CD4-positive, alpha-beta T cell treated with Interleukin-17A for 4 hours (primary cell): ENCODE measurements at regions not wholly inside any gene's neighbourhood (a gene's known extent, or its start where the extent isn't known, plus 50 kb on each side); places are given as distances from the start of the nearest gene placed in this dataset.

Source experiments
- DNase-seq: peaks from one replicate; pipeline ENCODE4 v3.0.0-alpha.2; 2020; ENCODE audit warnings: mixed read lengths

GRCh38 chr22:27679693-27680488, 121.7 kb downstream of the MN1 start:
- DNase-seq = no peak

DNA sequence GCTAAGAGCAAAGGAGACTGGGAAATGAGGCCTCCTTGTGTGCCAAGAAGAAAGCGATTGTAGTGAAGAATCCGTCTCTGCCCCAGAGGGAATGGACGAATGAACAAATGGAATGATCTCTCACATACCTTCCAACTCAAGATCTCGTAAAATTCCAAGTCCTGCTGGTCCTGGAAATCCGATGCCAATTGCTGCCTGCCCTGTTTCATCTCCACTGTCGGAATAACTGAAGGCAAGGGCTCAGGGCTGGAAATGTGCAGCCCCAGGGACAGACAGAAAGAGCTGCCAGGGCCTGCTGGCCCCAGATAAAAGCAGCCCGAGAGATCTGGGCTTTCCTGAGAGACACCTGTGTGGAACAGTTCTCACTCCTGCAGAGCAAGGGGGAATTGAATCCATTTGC, 120.9 kb downstream of the MN1 start:
- DNase-seq = no peak

GRCh38 chr22:27681037-27681436, 120.5 kb downstream of the MN1 start:
- DNase-seq = no peak

GRCh38 chr22:27682437-27682836, 119.1 kb downstream of the MN1 start:
- DNase-seq = no peak

GRCh38 chr22:27684901-27685300, 116.7 kb downstream of the MN1 start:
- DNase-seq = no peak

- DNase-seq = no peak
Observed at GRCh38 chr22:27685515-27685914, 116.0 kb downstream of the MN1 start.

DNA sequence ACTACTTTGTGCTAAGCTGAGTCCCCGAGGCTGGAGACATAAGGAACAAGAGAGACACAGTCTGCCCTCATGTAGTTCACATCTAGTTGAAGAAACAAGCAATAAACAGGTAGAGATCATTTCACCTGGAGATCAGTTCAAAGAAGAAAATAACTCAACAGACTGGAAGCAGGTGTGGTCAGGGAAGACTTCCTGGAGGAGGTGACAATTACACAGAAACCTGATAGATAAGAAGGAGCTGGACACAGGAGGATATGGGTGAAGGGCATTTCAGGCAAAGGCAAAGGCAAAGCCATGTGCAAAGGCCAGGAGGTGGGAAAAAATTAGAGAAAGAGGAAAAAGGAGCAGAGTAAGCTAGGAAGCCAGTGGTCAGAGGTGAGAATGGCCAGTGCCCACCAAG, 115.6 kb downstream of the MN1 start:
- no peak for DNase-seq

DNA sequence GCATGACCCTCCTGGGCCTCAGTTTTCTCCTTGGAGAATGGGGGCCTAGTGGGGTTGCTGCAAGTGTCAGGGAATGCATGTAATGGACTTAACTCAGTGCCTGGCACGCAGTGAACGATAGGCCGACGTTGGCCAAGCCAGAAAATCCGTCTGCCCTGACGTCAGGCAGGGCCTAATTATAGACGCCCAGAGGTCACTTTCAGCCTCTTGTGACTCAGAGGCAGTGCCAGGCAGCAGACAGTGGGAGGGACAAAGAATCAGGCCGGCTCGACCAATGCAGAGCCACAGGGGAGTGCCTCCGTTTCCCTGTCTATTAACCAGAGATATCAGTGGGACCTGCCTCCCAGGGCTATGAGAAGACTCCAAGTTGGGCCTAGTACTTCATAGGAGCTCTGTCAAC, 115.0 kb downstream of the MN1 start:
- no peak for DNase-seq

DNA sequence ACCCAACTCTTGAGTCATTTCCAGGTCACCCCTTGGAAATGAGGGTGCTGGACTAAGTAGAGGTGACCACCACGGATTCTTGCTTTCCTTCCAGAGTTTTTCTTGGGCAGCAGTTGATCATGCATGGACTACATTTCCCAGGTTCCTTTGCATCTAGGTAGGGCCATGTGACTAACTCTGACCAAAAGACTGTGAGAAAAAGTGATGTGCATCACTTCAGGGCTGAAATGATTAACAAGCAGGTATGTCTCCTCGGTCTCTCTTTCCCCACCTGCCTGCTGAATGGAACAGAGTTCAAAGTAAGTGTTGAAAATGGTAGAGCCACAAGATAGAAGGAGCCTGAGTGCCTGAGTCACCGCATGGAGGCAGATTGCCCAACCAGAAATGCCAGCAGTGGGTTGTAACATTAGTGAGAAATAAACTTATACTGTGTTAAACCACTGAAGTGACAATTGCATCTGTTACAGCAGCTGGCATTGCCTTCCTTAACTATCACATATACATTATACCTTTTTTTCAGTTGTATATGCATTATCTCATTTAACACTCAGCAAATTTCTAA, 113.5 kb downstream of the MN1 start:
- DNase-seq = no peak

- no peak for DNase-seq
Observed at GRCh38 chr22:27689664-27690063, 111.9 kb downstream of the MN1 start.

DNA sequence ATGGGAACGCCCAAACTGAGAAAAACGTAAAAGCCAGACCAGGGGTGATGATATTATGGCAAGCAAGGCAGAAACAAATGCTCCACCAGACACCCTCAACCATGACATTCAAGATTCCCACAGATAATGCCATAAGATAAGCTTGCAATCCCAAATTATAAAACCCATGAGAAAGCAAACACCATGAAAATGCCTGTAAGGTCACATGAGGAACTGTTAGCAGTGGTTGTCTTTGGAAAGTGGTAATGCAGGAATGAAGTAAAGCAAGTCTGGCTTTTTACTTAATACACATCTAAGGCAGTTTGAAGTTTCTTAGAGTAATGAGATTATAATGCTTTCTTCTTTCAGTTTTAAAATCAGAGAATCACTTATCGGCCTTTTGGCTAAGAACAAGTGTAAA, 111.0 kb downstream of the MN1 start:
- no peak for DNase-seq

DNA sequence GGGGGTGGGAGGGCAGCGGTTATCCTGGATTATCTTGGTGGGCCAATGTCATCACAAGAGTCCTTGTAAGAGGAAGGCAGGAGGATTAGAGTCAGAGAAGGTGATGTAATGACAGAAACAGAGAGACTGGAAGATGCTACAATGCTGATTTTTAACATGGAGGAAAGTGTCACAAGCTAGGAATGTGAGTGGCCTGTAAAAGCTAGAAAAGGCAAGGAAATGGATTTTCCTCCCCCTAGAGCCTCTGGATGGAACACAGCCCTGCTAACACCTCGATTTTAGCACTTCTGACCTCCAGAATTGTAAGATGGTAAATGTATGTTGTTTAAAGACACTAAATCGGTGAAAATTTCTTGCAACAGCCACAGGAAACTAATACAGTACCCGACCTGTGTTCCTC, 109.3 kb downstream of the MN1 start:
- DNase-seq = no peak

GRCh38 chr22:27695925-27696324, 105.6 kb downstream of the MN1 start:
- no peak for DNase-seq

GRCh38 chr22:27697888-27698287, 103.7 kb downstream of the MN1 start:
- DNase-seq = no peak
